ENCODE measurements at regions not wholly inside any gene's neighbourhood (a gene's known extent, or its start where the extent isn't known, plus 50 kb on each side); places are given as distances from the start of the nearest gene placed in this dataset.

DNA sequence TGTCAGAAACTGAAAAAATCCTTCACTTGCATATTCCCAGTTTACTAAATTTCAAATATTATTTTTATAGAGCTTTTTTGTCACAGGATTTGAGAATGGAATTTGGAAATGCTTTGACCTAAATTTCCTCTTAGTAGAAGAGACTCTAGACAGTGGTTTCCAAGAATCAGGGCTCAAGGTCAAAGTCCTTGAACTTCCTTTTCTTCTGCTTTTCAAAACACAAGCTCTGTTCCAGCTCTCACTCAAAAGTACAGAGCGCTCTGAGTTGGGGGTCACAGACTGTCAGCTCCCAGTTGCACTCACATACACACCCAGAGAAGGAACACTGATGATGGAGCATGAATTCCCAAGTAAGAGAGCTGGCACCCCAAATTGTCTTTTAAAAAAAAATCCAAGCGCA, 394.2 kb downstream of the MLLT3 start (continued):
- TF ChIP-seq CTCF (IDR thresholded peaks at IDR 0.05) (no peak), FOXJ3 (CRISPR knock-in tag; IDR thresholded peaks at IDR 0.05; ENCODE audit: borderline replicate concordance) (no peak), ATF1 (CRISPR knock-in tag; IDR thresholded peaks at IDR 0.05) (no peak), ETV6 (CRISPR knock-in tag; IDR thresholded peaks at IDR 0.05) (no peak)
- TF ChIP-seq, protein P1, sequence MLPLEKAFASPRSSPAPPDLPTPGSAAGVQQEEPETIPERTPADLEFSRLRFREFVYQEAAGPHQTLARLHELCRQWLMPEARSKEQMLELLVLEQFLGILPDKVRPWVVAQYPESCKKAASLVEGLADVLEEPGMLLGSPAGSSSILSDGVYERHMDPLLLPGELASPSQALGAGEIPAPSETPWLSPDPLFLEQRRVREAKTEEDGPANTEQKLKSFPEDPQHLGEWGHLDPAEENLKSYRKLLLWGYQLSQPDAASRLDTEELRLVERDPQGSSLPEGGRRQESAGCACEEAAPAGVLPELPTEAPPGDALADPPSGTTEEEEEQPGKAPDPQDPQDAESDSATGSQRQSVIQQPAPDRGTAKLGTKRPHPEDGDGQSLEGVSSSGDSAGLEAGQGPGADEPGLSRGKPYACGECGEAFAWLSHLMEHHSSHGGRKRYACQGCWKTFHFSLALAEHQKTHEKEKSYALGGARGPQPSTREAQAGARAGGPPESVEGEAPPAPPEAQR (CRISPR knock-in tag; IDR thresholded peaks at IDR 0.05): no peak
- TF ChIP-seq, protein P2, sequence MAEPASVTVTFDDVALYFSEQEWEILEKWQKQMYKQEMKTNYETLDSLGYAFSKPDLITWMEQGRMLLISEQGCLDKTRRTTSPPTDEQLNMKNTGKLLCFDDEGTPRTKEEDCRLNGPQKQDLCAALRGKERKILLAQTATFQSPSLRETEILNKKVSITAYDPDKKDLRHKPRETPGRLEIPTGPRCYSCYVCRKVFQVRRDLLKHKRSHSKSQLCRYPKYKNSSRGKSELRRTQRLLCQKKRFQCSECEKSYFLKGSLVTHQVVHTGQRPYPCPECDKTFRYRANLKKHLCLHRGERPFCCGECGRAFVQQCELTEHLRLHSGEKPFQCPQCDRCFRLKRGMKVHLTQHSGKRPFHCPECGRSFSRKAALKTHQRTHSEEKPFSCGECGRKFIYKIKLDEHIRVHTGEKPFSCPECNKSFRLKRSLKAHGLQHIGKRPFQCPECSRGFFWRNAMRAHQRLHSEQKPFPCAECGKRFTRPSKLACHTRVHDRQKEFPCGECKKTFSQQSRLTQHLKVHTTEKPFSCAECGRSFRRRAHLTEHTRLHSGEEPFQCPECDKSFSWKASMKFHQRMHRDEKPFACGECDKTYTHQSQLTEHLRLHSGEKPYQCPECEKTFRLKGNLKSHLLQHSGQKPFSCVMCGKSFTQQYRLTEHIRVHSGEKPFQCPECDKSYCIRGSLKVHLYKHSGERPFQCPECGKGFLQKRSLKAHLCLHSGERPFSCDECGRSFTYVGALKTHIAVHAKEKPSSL (CRISPR knock-in tag; conservative IDR thresholded peaks at IDR 0.05): no peak

DNA sequence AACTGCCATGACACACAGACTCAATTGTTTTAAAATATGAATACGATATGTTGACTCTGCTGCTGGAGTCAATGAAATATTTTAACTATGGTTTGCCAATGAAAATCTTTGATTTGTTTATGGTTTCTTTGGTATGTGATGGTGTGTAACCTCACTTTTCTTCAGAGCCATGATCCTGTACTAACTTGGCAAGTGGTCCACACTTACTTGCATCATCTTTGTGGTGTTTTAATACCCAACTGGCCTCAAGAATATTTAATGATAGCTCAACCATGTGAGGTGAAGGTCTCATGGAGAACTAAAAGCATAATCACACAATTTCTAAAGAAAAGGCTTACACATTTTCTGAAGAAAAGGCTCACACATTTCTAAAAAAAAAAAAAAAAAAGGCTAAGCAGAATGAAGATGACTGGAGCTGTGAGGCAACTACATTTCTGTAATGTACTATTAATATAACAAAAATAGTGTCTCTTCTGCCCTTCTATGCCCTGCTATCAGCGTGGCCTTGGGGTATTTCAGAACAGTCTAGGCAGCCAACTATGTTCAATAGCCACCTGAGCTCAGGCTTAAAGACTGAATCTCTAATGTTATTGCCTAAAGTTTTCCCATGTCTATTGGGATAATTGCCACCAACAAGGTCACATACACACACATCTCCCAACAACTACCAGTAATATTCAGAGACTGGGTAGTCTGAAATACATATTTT, 395.0 kb downstream of the MLLT3 start:
- Mint-ChIP-seq H3K36me3 (0 out of 2 replicates have a peak, but pooled peaks cover 2% of the 10 kb centered on the region), H3K4me1 (peaks cover 5% of the 10 kb centered on the region; the same call in 1 of the 2 replicates), H3K4me3 (no peak overlapping the region), H3K9me3 (peaks cover 6% of the 10 kb centered on the region; the same call in 1 of the 2 replicates), H3K27ac (no peak overlapping the region), H3K27me3 (ENCODE audit: low read depth) (no peaks in the 10 kb centered on the region)
- TF ChIP-seq SOX15 (CRISPR knock-in tag; IDR thresholded peaks at IDR 0.05): no peak
- TF ChIP-seq, protein P3, sequence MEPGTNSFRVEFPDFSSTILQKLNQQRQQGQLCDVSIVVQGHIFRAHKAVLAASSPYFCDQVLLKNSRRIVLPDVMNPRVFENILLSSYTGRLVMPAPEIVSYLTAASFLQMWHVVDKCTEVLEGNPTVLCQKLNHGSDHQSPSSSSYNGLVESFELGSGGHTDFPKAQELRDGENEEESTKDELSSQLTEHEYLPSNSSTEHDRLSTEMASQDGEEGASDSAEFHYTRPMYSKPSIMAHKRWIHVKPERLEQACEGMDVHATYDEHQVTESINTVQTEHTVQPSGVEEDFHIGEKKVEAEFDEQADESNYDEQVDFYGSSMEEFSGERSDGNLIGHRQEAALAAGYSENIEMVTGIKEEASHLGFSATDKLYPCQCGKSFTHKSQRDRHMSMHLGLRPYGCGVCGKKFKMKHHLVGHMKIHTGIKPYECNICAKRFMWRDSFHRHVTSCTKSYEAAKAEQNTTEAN (CRISPR knock-in tag; IDR thresholded peaks at IDR 0.05): no peak
- TF ChIP-seq TCF7 (CRISPR knock-in tag; IDR thresholded peaks at IDR 0.05; ENCODE audit: low read depth): no peak
- DNase-seq (ENCODE audit: low spot score) (no peak), ATAC-seq (no peak)
- ChIA-PET CTCF (no interaction called here), POLR2A (no interaction called here)

DNA sequence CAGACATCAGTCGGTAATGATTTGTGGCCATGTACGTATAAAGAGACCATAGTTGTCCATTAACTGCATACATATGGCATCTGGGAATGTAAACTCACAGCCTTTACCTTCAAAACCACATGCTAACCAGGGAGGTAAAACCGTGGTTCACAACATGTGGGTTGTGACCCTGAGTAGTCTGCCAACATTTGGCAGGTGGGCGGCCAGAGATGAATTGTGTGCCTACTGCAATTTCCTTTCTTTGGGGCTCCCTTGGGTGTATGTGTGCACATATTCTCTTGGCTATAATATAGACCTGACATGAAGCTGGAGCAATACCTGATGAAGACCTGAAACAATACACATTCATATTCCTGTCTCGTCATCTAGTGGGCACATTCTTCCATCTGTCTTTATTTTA, 396.0 kb downstream of the MLLT3 start:
- Mint-ChIP-seq H3K27ac (no peak overlapping the region), H3K4me3 (no peak overlapping the region), H3K27me3 (ENCODE audit: low read depth) (no peaks in the 10 kb centered on the region), H3K9me3 (peaks cover 2% of the 10 kb centered on the region; the same call in 1 of the 2 replicates), H3K4me1 (peaks cover 6% of the 10 kb centered on the region; the same call in 1 of the 2 replicates), H3K36me3 (0 out of 2 replicates have a peak, but pooled peaks cover 2% of the 10 kb centered on the region)
- no peak for DNase-seq (ENCODE audit: low spot score)
- ChIA-PET POLR2A (no interaction called here), CTCF (no interaction called here)
- ATAC-seq: no peak
- TF ChIP-seq PRDM15 (CRISPR knock-in tag; IDR thresholded peaks at IDR 0.05) (no peak), ZBTB21 (CRISPR knock-in tag; IDR thresholded peaks at IDR 0.05; ENCODE audit: borderline replicate concordance) (no peak), ZNF423 (CRISPR knock-in tag; IDR thresholded peaks at IDR 0.05) (no peak), ZNF416 (CRISPR knock-in tag; IDR thresholded peaks at IDR 0.05) (no peak), CREB1 (CRISPR knock-in tag; IDR thresholded peaks at IDR 0.05) (no peak), SOX15 (CRISPR knock-in tag; IDR thresholded peaks at IDR 0.05) (no peak), KAT7 (CRISPR knock-in tag; IDR thresholded peaks at IDR 0.05; ENCODE audit: borderline replicate concordance) (no peak), ZNF671 (CRISPR knock-in tag; IDR thresholded peaks at IDR 0.05) (no peak), TEAD1 (CRISPR knock-in tag; IDR thresholded peaks at IDR 0.05) (no peak), RELA (CRISPR knock-in tag; IDR thresholded peaks at IDR 0.05; ENCODE audit: borderline replicate concordance) (no peak), TEAD4 (CRISPR knock-in tag; IDR thresholded peaks at IDR 0.05) (no peak)
